GM12878 (cell line): ENCODE measurements at regions not wholly inside any gene's neighbourhood (a gene's known extent, or its start where the extent isn't known, plus 50 kb on each side); places are given as distances from the start of the nearest gene placed in this dataset.

ENCODE experiments used
- ATAC-seq: fragments of 200-7000 bp; cut with Tn5 transposase; 3 replicates; pipeline ENCODE4 v1.9.1; 2020; ENCODE audit warnings: mild to moderate bottlenecking, moderate library complexity
- BruUV-seq: library from RNA; stranded (reverse); fragments of 400-500 nt; replicated peaks from 2 replicates; lab custom pipeline; 2021; lab: Mats Ljungman, UMichigan
- CTCF ChIA-PET: fragments of 300-600 bp; sonication (Branson Sonifier 250); formaldehyde crosslinking; extraction: SDS; loops from one replicate; lab custom pipeline; 2021; ENCODE audit warnings: inconsistent platforms; lab: Yijun Ruan, JAX
- POLR2A ChIA-PET: fragments of 350-600 bp; formaldehyde crosslinking; extraction: SDS; loops from one replicate; lab custom pipeline; 2021; ENCODE audit warnings: inconsistent platforms; lab: Charles Lee
- RAD21 ChIA-PET: fragments of 300-600 bp; sonication (Branson Sonifier 250); formaldehyde crosslinking; loops from one replicate; lab custom pipeline; 2023; ENCODE audit warnings: antibody characterized with exemption; ENCODE audit not compliant: unreplicated experiment; lab: Charles Lee
- SMC1A ChIA-PET: fragments of 300-600 bp; sonication (Branson Sonifier 250); formaldehyde crosslinking; loops from one replicate; lab custom pipeline; 2023; ENCODE audit not compliant: unreplicated experiment, uncharacterized antibody; lab: Charles Lee
- DNase-seq: peaks from one replicate; pipeline ENCODE4 v3.0.0-alpha.2; 2011; ENCODE audit warnings: low read depth, low spot score
- FAIRE-seq: peaks from 3 replicates; lab custom pipeline; 2011; peaks lifted over from hg19 to GRCh38; lab: Jason Lieb, UNC
- H2AFZ ChIP-seq: 2 replicates; pipeline ENCODE4 v1.6.0; 2011; ENCODE audit warnings: low read depth, low read length, control low read depth; ENCODE audit not compliant: control insufficient read depth
- H3K27ac ChIP-seq: 2 replicates; pipeline ENCODE4 v1.5.1; 2011; ENCODE audit warnings: control low read depth; ENCODE audit not compliant: control insufficient read depth, insufficient read depth
- H3K27me3 ChIP-seq, 2 experiments: replicated peaks in 1 of 2; 2 replicates each; pipeline versions ENCODE4 v1.6.0 to v1.6.1; 2011; ENCODE audit warnings: low read length in 1 of 2; ENCODE audit not compliant: control insufficient read depth in 2 of 2, insufficient read depth in 2 of 2
- H3K36me3 ChIP-seq, 2 experiments: 2 replicates each; pipeline ENCODE4 v1.5.1; 2011; ENCODE audit warnings: low read length in 1 of 2; ENCODE audit not compliant: control insufficient read depth in 2 of 2, insufficient read depth in 2 of 2
- H3K4me1 ChIP-seq: 2 replicates; pipeline ENCODE4 v1.6.1; 2011; ENCODE audit warnings: mild to moderate bottlenecking, low read length, moderate library complexity, mixed read lengths; ENCODE audit not compliant: control insufficient read depth, insufficient read depth
- H3K4me2 ChIP-seq: 2 replicates; pipeline ENCODE4 v1.6.0; 2011; ENCODE audit warnings: control low read depth; ENCODE audit not compliant: control insufficient read depth, insufficient read depth
- H3K4me3 ChIP-seq: fragments of 200-600 bp; sonication (generic); 2 replicates; pipeline ENCODE4 v1.5.1; 2016
- H3K79me2 ChIP-seq: 2 replicates; pipeline ENCODE4 v1.6.0; 2011; ENCODE audit warnings: low read length; ENCODE audit not compliant: control insufficient read depth, insufficient read depth
- H3K9ac ChIP-seq: 2 replicates; pipeline ENCODE4 v1.8.0; 2011; ENCODE audit warnings: low read length, control low read depth, mixed read lengths; ENCODE audit not compliant: control insufficient read depth, insufficient read depth
- H3K9me3 ChIP-seq: replicated peaks from 3 replicates; pipeline ENCODE4 v1.5.1; 2011; ENCODE audit warnings: mild to moderate bottlenecking, low read length; ENCODE audit not compliant: control insufficient read depth, insufficient read depth
- H4K20me1 ChIP-seq: 2 replicates; pipeline ENCODE4 v1.6.0; 2011; ENCODE audit not compliant: control insufficient read depth, insufficient read depth
- BRCA1 ChIP-seq: IDR thresholded peaks from 2 replicates; pipeline ENCODE4 v1.6.1; 2011; ENCODE audit warnings: low read depth, low read length, improper control_type of control experiment
- CBX3 ChIP-seq: fragments of 200-600 bp; sonication (generic); IDR thresholded peaks from 2 replicates; pipeline ENCODE4 v1.6.1; 2016; ENCODE audit warnings: low read depth, borderline replicate concordance
- CREB1 ChIP-seq: IDR thresholded peaks from 2 replicates; pipeline ENCODE4 v1.6.1; 2012; ENCODE audit warnings: low read depth, mild to moderate bottlenecking, inconsistent platforms
- EGR1 ChIP-seq, 2 experiments: IDR thresholded peaks; 1 replicate in 1 of 2; 2 replicates in 1 of 2; pipeline ENCODE4 v1.6.1; 2011 to 2012; ENCODE audit warnings: low read depth in 2 of 2, low read length in 2 of 2, borderline replicate concordance in 1 of 2, mild to moderate bottlenecking in 1 of 2, moderate library complexity in 1 of 2
- EP300 ChIP-seq, 2 experiments: fragments of 150-350 bp in 1 of 2; IDR thresholded peaks; 2 replicates each; pipeline ENCODE4 v1.6.1; 2011 to 2012; ENCODE audit warnings: low read depth in 2 of 2, low read length in 2 of 2, borderline replicate concordance in 1 of 2, improper control_type of control experiment in 1 of 2, inconsistent platforms in 1 of 2; ENCODE audit not compliant: control insufficient read depth in 1 of 2
- ETV6 ChIP-seq, 2 experiments: fragments of 450-650 bp in 1 of 2; IDR thresholded peaks in 1 of 2; conservative IDR thresholded peaks in 1 of 2; 2 replicates each; pipeline ENCODE4 v1.6.1; 2014; ENCODE audit warnings: antibody characterized with exemption in 1 of 2, borderline replicate concordance in 1 of 2, low read depth in 1 of 2, mild to moderate bottlenecking in 1 of 2, moderate library complexity in 1 of 2
- HCFC1 ChIP-seq: fragments of 150-350 bp; IDR thresholded peaks from 2 replicates; pipeline ENCODE4 v1.6.1; 2014; ENCODE audit warnings: low read length
- HDAC6 ChIP-seq: fragments of 200-600 bp; sonication (generic); IDR thresholded peaks from one replicate; pipeline ENCODE4 v1.8.0; 2017; ENCODE audit warnings: antibody characterized with exemption; ENCODE audit not compliant: unreplicated experiment
- NBN ChIP-seq: fragments of 450-650 bp; IDR thresholded peaks from 2 replicates; pipeline ENCODE4 v1.6.1; 2016
- NFXL1 ChIP-seq: fragments of 450-650 bp; IDR thresholded peaks from 2 replicates; pipeline ENCODE4 v1.6.1; 2017; ENCODE audit warnings: antibody characterized with exemption, mild to moderate bottlenecking, borderline replicate concordance
- PAX5 ChIP-seq: IDR thresholded peaks from 2 replicates; pipeline ENCODE4 v1.6.1; 2011; ENCODE audit warnings: low read depth, low read length, borderline replicate concordance
- SIN3A ChIP-seq: IDR thresholded peaks from 2 replicates; pipeline ENCODE4 v1.6.1; 2012; ENCODE audit warnings: low read depth, low read length, improper control_type of control experiment
- SMAD1 ChIP-seq: fragments of 450-650 bp; IDR thresholded peaks from 2 replicates; pipeline ENCODE4 v1.6.1; 2018; ENCODE audit warnings: mild to moderate bottlenecking, low read depth; ENCODE audit not compliant: partially characterized antibody
- YY1 ChIP-seq: IDR thresholded peaks from 2 replicates; pipeline ENCODE4 v1.6.1; 2011; ENCODE audit warnings: low read depth, mild to moderate bottlenecking, low read length
- ZNF24 ChIP-seq: fragments of 450-650 bp; IDR thresholded peaks from 2 replicates; pipeline ENCODE4 v1.6.1; 2017; ENCODE audit warnings: antibody characterized with exemption, mild to moderate bottlenecking
- ZNF274 ChIP-seq: IDR thresholded peaks from one replicate; pipeline ENCODE4 v1.8.0; 2011; ENCODE audit not compliant: insufficient read length, insufficient read depth
- ZNF622 ChIP-seq: fragments of 450-650 bp; IDR thresholded peaks from 2 replicates; pipeline ENCODE4 v1.6.1; 2017; ENCODE audit warnings: mild to moderate bottlenecking, inconsistent platforms
- WGBS: methylation state at CpG from one replicate; pipeline ENCODE4 v1.1.6; 2016; ENCODE audit warnings: low lambda C conversion rate; ENCODE audit not compliant: insufficient replicate concordance, insufficient coverage; ENCODE audit errors: missing lambda C conversion rate; 5-methylcytosine and 5-hydroxymethylcytosine counted together
- in situ Hi-C: fragments of 300-500 bp; cut with MboI; formaldehyde crosslinking; loops from 9 replicates; pipeline ENCODE4 v1.14.3; 2018; ENCODE audit warnings: mixed read lengths
- intact Hi-C: fragments of 100-400 bp; cut with micrococcal nuclease; formaldehyde crosslinking; loops from one replicate; pipeline ENCODE4 v1.14.2; 2022; ENCODE audit not compliant: unreplicated experiment
- TF ChIP-seq, protein P1 (sequence below): IDR thresholded peaks from 2 replicates; pipeline ENCODE4 v1.6.1; 2011; ENCODE audit warnings: low read depth, low read length, improper control_type of control experiment, borderline replicate concordance
- TF ChIP-seq, protein P2 (sequence below), 3 experiments: IDR thresholded peaks in 2 of 3; conservative IDR thresholded peaks in 1 of 3; 2 replicates each; pipeline ENCODE4 v1.5.1; 2011; ENCODE audit warnings: low read depth in 3 of 3, low read length in 3 of 3, mild to moderate bottlenecking in 3 of 3, control low read depth in 2 of 3, moderate library complexity in 2 of 3, inconsistent platforms in 1 of 3, mixed read lengths in 1 of 3; ENCODE audit not compliant: control insufficient read depth in 2 of 3, insufficient read depth in 1 of 3; ENCODE audit errors: extremely low read depth in 1 of 3

DNA sequence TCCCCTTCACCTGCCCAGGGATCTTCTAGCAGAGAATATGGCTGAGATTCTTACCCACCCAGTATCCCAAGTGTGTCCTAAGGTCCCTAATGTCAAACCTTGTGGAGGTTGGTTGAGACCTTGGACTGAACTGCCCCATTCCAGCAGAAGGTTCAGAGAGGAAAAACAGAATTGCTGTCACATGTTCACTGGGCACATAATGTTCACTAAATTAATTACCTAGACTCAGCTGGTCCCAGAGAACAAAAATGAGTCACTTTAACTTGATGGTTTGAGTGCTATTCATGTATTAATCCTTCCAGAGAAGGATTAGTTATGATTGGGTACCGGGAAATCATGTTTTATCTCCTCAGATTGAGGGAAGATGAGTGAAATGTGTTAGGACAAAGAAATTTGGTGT is 171.3 kb upstream of the GADL1 start:
- Histone ChIP-seq H3K4me1 (no peaks in the 10 kb centered on the region), H3K9ac (no peak overlapping the region), H3K79me2 (no peaks in the 10 kb centered on the region), H3K4me3 (no peak overlapping the region), H4K20me1 (no peaks in the 10 kb centered on the region), H3K36me3 (no peaks in the 10 kb centered on the region), H3K9me3 (no peaks in the 10 kb centered on the region), H2AFZ (no peak overlapping the region), H3K27ac (no peak overlapping the region), H3K27me3 (no peaks in the 10 kb centered on the region), H3K4me2 (no peak overlapping the region)
- RAD21 ChIA-PET, result no interaction called here
- SMC1A ChIA-PET, result interaction anchor here (0.8 to 0.9 kb wide), 2 partner anchors 9 to 37 kb away, joined by 3 read pairs; no protein-coding TSS in a partner anchor
- intact Hi-C loops, result no loop called here
- ATAC-seq (no peak), FAIRE-seq (no peak), DNase-seq (no peak)
- CTCF ChIA-PET, result interaction anchor here (0.9 kb wide), 1 partner anchor 9 kb away, joined by 4 read pairs; no protein-coding TSS in a partner anchor
- POLR2A ChIA-PET, result interaction anchor here (0.5 kb wide), 1 partner anchor 258 kb away, joined by 3 read pairs; no protein-coding TSS in a partner anchor
- 0% methylated on average over 1 of the region's 1 CpG for WGBS
- in situ Hi-C loops, result no loop called here
- no peak for TF ChIP-seq SMAD1
- TF ChIP-seq HDAC6, result no peak
- TF ChIP-seq BRCA1, result no peak
- no peak for TF ChIP-seq SIN3A
- no peak for TF ChIP-seq EGR1 (IDR thresholded peaks at IDR 0.05; ENCODE audit: borderline replicate concordance in 1 of 2, low read depth in 2 of 2, low read length in 2 of 2)
- no peak for TF ChIP-seq YY1
- no peak for TF ChIP-seq NFXL1
- no peak for TF ChIP-seq EP300 (IDR thresholded peaks at IDR 0.05; ENCODE audit: borderline replicate concordance in 1 of 2, control insufficient read depth in 1 of 2, low read depth in 2 of 2, low read length in 2 of 2)
- no peak for TF ChIP-seq CBX3
- no peak for TF ChIP-seq PAX5
- no peak for TF ChIP-seq NBN
- TF ChIP-seq ETV6 (conservative IDR thresholded peaks at IDR 0.05 in 1 of 2, IDR thresholded peaks at IDR 0.05 in 1 of 2; ENCODE audit: borderline replicate concordance in 1 of 2, low read depth in 1 of 2), result no peak
- TF ChIP-seq, protein P1, sequence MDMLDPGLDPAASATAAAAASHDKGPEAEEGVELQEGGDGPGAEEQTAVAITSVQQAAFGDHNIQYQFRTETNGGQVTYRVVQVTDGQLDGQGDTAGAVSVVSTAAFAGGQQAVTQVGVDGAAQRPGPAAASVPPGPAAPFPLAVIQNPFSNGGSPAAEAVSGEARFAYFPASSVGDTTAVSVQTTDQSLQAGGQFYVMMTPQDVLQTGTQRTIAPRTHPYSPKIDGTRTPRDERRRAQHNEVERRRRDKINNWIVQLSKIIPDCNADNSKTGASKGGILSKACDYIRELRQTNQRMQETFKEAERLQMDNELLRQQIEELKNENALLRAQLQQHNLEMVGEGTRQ, result no peak
- no peak for TF ChIP-seq CREB1
- TF ChIP-seq, protein P2, sequence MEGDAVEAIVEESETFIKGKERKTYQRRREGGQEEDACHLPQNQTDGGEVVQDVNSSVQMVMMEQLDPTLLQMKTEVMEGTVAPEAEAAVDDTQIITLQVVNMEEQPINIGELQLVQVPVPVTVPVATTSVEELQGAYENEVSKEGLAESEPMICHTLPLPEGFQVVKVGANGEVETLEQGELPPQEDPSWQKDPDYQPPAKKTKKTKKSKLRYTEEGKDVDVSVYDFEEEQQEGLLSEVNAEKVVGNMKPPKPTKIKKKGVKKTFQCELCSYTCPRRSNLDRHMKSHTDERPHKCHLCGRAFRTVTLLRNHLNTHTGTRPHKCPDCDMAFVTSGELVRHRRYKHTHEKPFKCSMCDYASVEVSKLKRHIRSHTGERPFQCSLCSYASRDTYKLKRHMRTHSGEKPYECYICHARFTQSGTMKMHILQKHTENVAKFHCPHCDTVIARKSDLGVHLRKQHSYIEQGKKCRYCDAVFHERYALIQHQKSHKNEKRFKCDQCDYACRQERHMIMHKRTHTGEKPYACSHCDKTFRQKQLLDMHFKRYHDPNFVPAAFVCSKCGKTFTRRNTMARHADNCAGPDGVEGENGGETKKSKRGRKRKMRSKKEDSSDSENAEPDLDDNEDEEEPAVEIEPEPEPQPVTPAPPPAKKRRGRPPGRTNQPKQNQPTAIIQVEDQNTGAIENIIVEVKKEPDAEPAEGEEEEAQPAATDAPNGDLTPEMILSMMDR (IDR thresholded peaks at IDR 0.05 in 2 of 3, conservative IDR thresholded peaks at IDR 0.05 in 1 of 3; ENCODE audit: control insufficient read depth in 2 of 3, extremely low read depth in 1 of 3, insufficient read depth in 1 of 3, low read depth in 3 of 3, low read length in 3 of 3), result no peak
- no peak for TF ChIP-seq ZNF622
- TF ChIP-seq HCFC1, result no peak
- no peak for TF ChIP-seq ZNF24
- no peak for TF ChIP-seq ZNF274
- BruUV-seq, result no TSS peak
